ENCODE measurements at regions not wholly inside any gene's neighbourhood (a gene's known extent, or its start where the extent isn't known, plus 50 kb on each side); places are given as distances from the start of the nearest gene placed in this dataset.

- no peak for DNase-seq
Observed at GRCh38 chr15:39094116-39094515, 486.8 kb upstream of the THBS1 start.

- DNase-seq: no peak
Observed at GRCh38 chr15:39095218-39095879, 485.5 kb upstream of the THBS1 start.

GRCh38 chr15:39096608-39097205, 484.2 kb upstream of the THBS1 start:
- no peak for DNase-seq

- DNase-seq: no peak
Observed at GRCh38 chr15:39099524-39099923, 481.4 kb upstream of the THBS1 start.

GRCh38 chr15:39100106-39100660, 480.7 kb upstream of the THBS1 start:
- no peak for DNase-seq

- no peak for DNase-seq
Observed at GRCh38 chr15:39102431-39102830, 478.4 kb upstream of the THBS1 start.

- DNase-seq: no peak
Observed at GRCh38 chr15:39106950-39107349, 473.9 kb upstream of the THBS1 start.

GRCh38 chr15:39108021-39108420, 472.9 kb upstream of the THBS1 start:
- DNase-seq: no peak

- no peak for DNase-seq
Observed at GRCh38 chr15:39110336-39110735, 470.5 kb upstream of the THBS1 start.

GRCh38 chr15:39110746-39111145, 470.1 kb upstream of the THBS1 start:
- no peak for DNase-seq

GRCh38 chr15:39113741-39114140, 467.1 kb upstream of the THBS1 start:
- DNase-seq: no peak

- no peak for DNase-seq
Observed at GRCh38 chr15:39114690-39115378, 466.0 kb upstream of the THBS1 start.

- no peak for DNase-seq
Observed at GRCh38 chr15:39115379-39116057, 465.4 kb upstream of the THBS1 start.

- DNase-seq: no peak
Observed at GRCh38 chr15:39118510-39118909, 462.4 kb upstream of the THBS1 start.

GRCh38 chr15:39124155-39124552, 456.7 kb upstream of the THBS1 start:
- no peak for DNase-seq

GRCh38 chr15:39124553-39125171, 456.2 kb upstream of the THBS1 start:
- peak; percentile 10 for DNase-seq

- no peak for DNase-seq
Observed at GRCh38 chr15:39125226-39125625, 455.7 kb upstream of the THBS1 start.

- DNase-seq: peak; percentile 21
Observed at GRCh38 chr15:39125904-39126303, 455.0 kb upstream of the THBS1 start.

- no peak for DNase-seq
Observed at GRCh38 chr15:39127151-39127790, 453.6 kb upstream of the THBS1 start.

- peak; percentile 10 for DNase-seq
Observed at GRCh38 chr15:39127925-39128617, 452.8 kb upstream of the THBS1 start.

GRCh38 chr15:39128746-39129145, 452.1 kb upstream of the THBS1 start:
- no peak for DNase-seq

Measured in inflammatory macrophage treated with lipopolysaccharide for 4 hours (primary cell).